H1 (cell line): ENCODE measurements at regions not wholly inside any gene's neighbourhood (a gene's known extent, or its start where the extent isn't known, plus 50 kb on each side); places are given as distances from the start of the nearest gene placed in this dataset.

Experiments
- CTCF ChIA-PET: fragments of 300-600 bp; sonication (Branson Sonifier 250); formaldehyde crosslinking; loops from one replicate; lab custom pipeline; 2021; ENCODE audit not compliant: partially characterized antibody; lab: Charles Lee
- POLR2A ChIA-PET: fragments of 300-600 bp; sonication (Branson Sonifier 250); formaldehyde crosslinking; loops from one replicate; lab custom pipeline; 2021; ENCODE audit warnings: inconsistent platforms; ENCODE audit not compliant: partially characterized antibody; lab: Charles Lee
- DNase-seq, 2 experiments: peaks; one replicate each; pipeline versions ENCODE4 v3.0.0 to v3.0.0-alpha.2; 2010 to 2022; ENCODE audit warnings: low spot score in 2 of 2, low read depth in 1 of 2, mixed read lengths in 1 of 2
- FAIRE-seq: peaks from 2 replicates; lab custom pipeline; 2011; peaks lifted over from hg19 to GRCh38; lab: Jason Lieb, UNC
- H2AFZ ChIP-seq: 2 replicates; pipeline ENCODE4 v1.8.1; 2012; ENCODE audit warnings: low read length, inconsistent platforms
- H2AK5ac ChIP-seq: 2 replicates; pipeline ENCODE4 v1.6.1; 2013; ENCODE audit warnings: low read depth, low read length
- H2BK120ac ChIP-seq: replicated peaks from 2 replicates; pipeline ENCODE3; 2013; ENCODE audit warnings: low read depth, low read length, inconsistent platforms
- H2BK12ac ChIP-seq: 2 replicates; pipeline ENCODE4 v1.6.1; 2013; ENCODE audit warnings: low read depth, low read length
- H2BK15ac ChIP-seq: 2 replicates; pipeline ENCODE4 v1.6.1; 2013; ENCODE audit warnings: low read length
- H2BK20ac ChIP-seq: 2 replicates; pipeline ENCODE4 v1.6.1; 2013; ENCODE audit warnings: low read length
- H2BK5ac ChIP-seq: 2 replicates; pipeline ENCODE4 v1.6.1; 2013; ENCODE audit warnings: low read depth, low read length
- H3K14ac ChIP-seq: 2 replicates; pipeline ENCODE4 v1.6.1; 2013; ENCODE audit warnings: inconsistent platforms; ENCODE audit not compliant: insufficient read length
- H3K18ac ChIP-seq: 2 replicates; pipeline ENCODE4 v1.6.1; 2013; ENCODE audit warnings: low read length; ENCODE audit errors: extremely low read depth
- H3K23ac ChIP-seq: 2 replicates; pipeline ENCODE4 v1.6.1; 2013; ENCODE audit warnings: inconsistent platforms; ENCODE audit not compliant: insufficient read length
- H3K23me2 ChIP-seq: 2 replicates; pipeline ENCODE4 v1.6.1; 2013; ENCODE audit warnings: low read depth, low read length
- H3K27ac ChIP-seq: 2 replicates; pipeline ENCODE4 v1.6.1; 2011; ENCODE audit warnings: low read depth, low read length, inconsistent platforms
- H3K27me3 ChIP-seq, 4 experiments: replicated peaks in 1 of 4; 1 replicate in 1 of 4; 2 replicates in 3 of 4; pipeline versions ENCODE4 v1.6.1 to v1.8.1; 2011 to 2013; ENCODE audit warnings: low read length in 3 of 4, mild to moderate bottlenecking in 3 of 4, inconsistent platforms in 2 of 4, mixed read lengths in 2 of 4, moderate library complexity in 1 of 4; ENCODE audit not compliant: control insufficient read depth in 3 of 4, insufficient read depth in 3 of 4; ENCODE audit errors: extremely low read depth in 1 of 4
- H3K36me3 ChIP-seq, 4 experiments: 2 replicates each; pipeline versions ENCODE4 v1.6.1 to v1.8.1; 2011 to 2013; ENCODE audit warnings: mild to moderate bottlenecking in 4 of 4, low read length in 3 of 4, moderate library complexity in 2 of 4, control low read depth in 1 of 4, inconsistent platforms in 1 of 4; ENCODE audit not compliant: insufficient read depth in 4 of 4, control insufficient read depth in 2 of 4
- H3K4ac ChIP-seq: replicated peaks from 2 replicates; pipeline ENCODE3; 2013; ENCODE audit warnings: low read length, low read depth, mixed read lengths, inconsistent platforms; ENCODE audit not compliant: insufficient read length
- H3K4me1 ChIP-seq, 4 experiments: replicated peaks in 1 of 4; 1 replicate in 1 of 4; 2 replicates in 3 of 4; pipeline versions ENCODE4 v1.6.1 to v1.8.1; 2011 to 2013; ENCODE audit warnings: low read length in 3 of 4, inconsistent platforms in 2 of 4, mixed read lengths in 1 of 4; ENCODE audit not compliant: insufficient read depth in 4 of 4, control insufficient read depth in 3 of 4
- H3K4me2 ChIP-seq, 2 experiments: 2 replicates each; pipeline versions ENCODE4 v1.6.1 to v1.8.1; 2011 to 2013; ENCODE audit warnings: low read depth in 2 of 2, low read length in 2 of 2, control low read depth in 1 of 2, inconsistent platforms in 1 of 2, mild to moderate bottlenecking in 1 of 2; ENCODE audit not compliant: insufficient read depth in 1 of 2
- H3K4me3 ChIP-seq, 4 experiments: fragments of 200-600, 300-600 bp in 1 of 4; sonication (generic), shearing (Covaris generic), sonication (Bioruptor Twin) in 1 of 4; 2 replicates each; pipeline versions ENCODE4 v1.5.1 to v1.8.1; 2011 to 2016; ENCODE audit warnings: low read length in 4 of 4, low read depth in 3 of 4, control low read depth in 2 of 4, inconsistent platforms in 2 of 4, mild to moderate bottlenecking in 2 of 4, mixed read lengths in 1 of 4, moderate library complexity in 1 of 4; ENCODE audit not compliant: insufficient read depth in 2 of 4; ENCODE audit errors: extremely low read depth in 1 of 4
- H3K56ac ChIP-seq: replicated peaks from 2 replicates; pipeline ENCODE3; 2013; ENCODE audit warnings: low read depth, mild to moderate bottlenecking, mixed read lengths, low read length, inconsistent platforms; ENCODE audit not compliant: insufficient read length
- H3K79me1 ChIP-seq: 2 replicates; pipeline ENCODE4 v1.6.1; 2013; ENCODE audit warnings: low read depth, low read length, control low read depth
- H3K79me2 ChIP-seq, 2 experiments: 2 replicates each; pipeline versions ENCODE4 v1.6.1 to v1.8.1; 2012 to 2013; ENCODE audit warnings: low read length in 2 of 2, mild to moderate bottlenecking in 2 of 2, inconsistent platforms in 1 of 2; ENCODE audit not compliant: insufficient read depth in 2 of 2, control insufficient read depth in 1 of 2
- H3K9ac ChIP-seq, 4 experiments: replicated peaks in 1 of 4; 1 replicate in 1 of 4; 2 replicates in 3 of 4; pipeline versions ENCODE4 v1.6.1 to v1.8.1; 2011 to 2013; ENCODE audit warnings: low read depth in 3 of 4, low read length in 3 of 4, control low read depth in 2 of 4, mild to moderate bottlenecking in 2 of 4, moderate library complexity in 2 of 4, inconsistent platforms in 1 of 4; ENCODE audit errors: extremely low read depth in 1 of 4
- H3K9me3 ChIP-seq, 2 experiments: 2 replicates each; pipeline versions ENCODE4 v1.6.1 to v1.8.1; 2012 to 2013; ENCODE audit warnings: mild to moderate bottlenecking in 2 of 2, moderate library complexity in 2 of 2, control low read depth in 1 of 2, inconsistent platforms in 1 of 2, low read depth in 1 of 2, low read length in 1 of 2, mixed read lengths in 1 of 2; ENCODE audit not compliant: insufficient read depth in 2 of 2
- H4K20me1 ChIP-seq, 2 experiments: replicated peaks in 1 of 2; 2 replicates each; pipeline versions ENCODE3 to v1.8.1; 2011 to 2013; ENCODE audit warnings: inconsistent platforms in 2 of 2, low read length in 2 of 2, mild to moderate bottlenecking in 1 of 2; ENCODE audit not compliant: insufficient read depth in 2 of 2, control insufficient read depth in 1 of 2
- H4K5ac ChIP-seq: 2 replicates; pipeline ENCODE4 v1.6.1; 2013; ENCODE audit warnings: low read length, low read depth, mixed read lengths, inconsistent platforms; ENCODE audit not compliant: insufficient read length
- H4K8ac ChIP-seq: 2 replicates; pipeline ENCODE4 v1.8.0; 2013; ENCODE audit warnings: mild to moderate bottlenecking, moderate library complexity, low read length, inconsistent platforms; ENCODE audit not compliant: insufficient read depth; ENCODE audit errors: extremely low read depth
- H4K91ac ChIP-seq: replicated peaks from 2 replicates; pipeline ENCODE3; 2013; ENCODE audit warnings: low read length, mixed read lengths, inconsistent platforms; ENCODE audit not compliant: insufficient read length
- ASH2L ChIP-seq: fragments of 200-600, 300-600 bp; sonication (generic); IDR thresholded peaks from one replicate; pipeline ENCODE4 v1.7.1; 2017; ENCODE audit warnings: low read length
- BCL11A ChIP-seq, 2 experiments: IDR thresholded peaks; one replicate each; pipeline ENCODE4 v1.6.1; 2011; ENCODE audit warnings: low read depth in 2 of 2, low read length in 2 of 2, mild to moderate bottlenecking in 2 of 2
- CBX8 ChIP-seq: fragments of 300-800, 300-1000 bp; sonication (generic); IDR thresholded peaks from 2 replicates; pipeline ENCODE4 v1.7.1; 2016; ENCODE audit warnings: low read depth, low read length, borderline replicate concordance
- CTCF ChIP-seq, 3 experiments: IDR thresholded peaks; 1 replicate in 2 of 3; 2 replicates in 1 of 3; pipeline versions ENCODE4 v1.5.1 to v1.6.1; 2011; ENCODE audit warnings: low read length in 3 of 3, mild to moderate bottlenecking in 3 of 3, inconsistent platforms in 2 of 3, low read depth in 1 of 3, moderate library complexity in 1 of 3; ENCODE audit not compliant: insufficient read depth in 1 of 3; ENCODE audit errors: control extremely low read depth in 1 of 3
- EP300 ChIP-seq, 2 experiments: IDR thresholded peaks; 1 replicate in 1 of 2; 2 replicates in 1 of 2; pipeline ENCODE4 v1.6.1; 2011 to 2012; ENCODE audit warnings: low read depth in 2 of 2, low read length in 2 of 2, mild to moderate bottlenecking in 2 of 2, borderline replicate concordance in 1 of 2, inconsistent platforms in 1 of 2, moderate library complexity in 1 of 2
- FOSL1 ChIP-seq: IDR thresholded peaks from 2 replicates; pipeline ENCODE4 v1.6.1; 2011; ENCODE audit warnings: mild to moderate bottlenecking, low read depth, low read length, moderate library complexity; ENCODE audit not compliant: insufficient read depth
- NRF1 ChIP-seq: IDR thresholded peaks from 2 replicates; pipeline ENCODE4 v1.6.1; 2011; ENCODE audit warnings: mild to moderate bottlenecking, low read depth, low read length, improper control_type of control experiment
- RAD21 ChIP-seq, 2 experiments: IDR thresholded peaks in 1 of 2; conservative IDR thresholded peaks in 1 of 2; 2 replicates each; pipeline ENCODE4 v1.6.1; 2011; ENCODE audit warnings: low read depth in 2 of 2, low read length in 2 of 2, improper control_type of control experiment in 1 of 2, inconsistent platforms in 1 of 2, mild to moderate bottlenecking in 1 of 2, moderate library complexity in 1 of 2
- RFX5 ChIP-seq: IDR thresholded peaks from 2 replicates; pipeline ENCODE4 v1.6.1; 2011; ENCODE audit warnings: low read depth, low read length, improper control_type of control experiment, borderline replicate concordance
- SIRT6 ChIP-seq: IDR thresholded peaks from one replicate; pipeline ENCODE4 v1.7.1; 2012; ENCODE audit warnings: low read length, inconsistent platforms
- SIX5 ChIP-seq: IDR thresholded peaks from 2 replicates; pipeline ENCODE4 v1.6.1; 2011; ENCODE audit warnings: mild to moderate bottlenecking, low read depth, low read length
- TBP ChIP-seq: IDR thresholded peaks from 2 replicates; pipeline ENCODE4 v1.6.1; 2011; ENCODE audit warnings: low read depth, low read length, improper control_type of control experiment
- WGBS, 2 experiments: shearing (Covaris generic) in 1 of 2; methylation state at CpG; one replicate each; pipeline versions ENCODE4 v1.1.6 to v1.1.7; 2013 to 2015; ENCODE audit warnings: low lambda C conversion rate in 2 of 2, mixed read lengths in 2 of 2, inconsistent platforms in 1 of 2, low coverage in 1 of 2, missing lambda C conversion rate in 1 of 2; ENCODE audit not compliant: insufficient replicate concordance in 2 of 2, insufficient coverage in 1 of 2, insufficient read length in 1 of 2; ENCODE audit errors: extremely low coverage in 1 of 2, missing lambda C conversion rate in 1 of 2; 5-methylcytosine and 5-hydroxymethylcytosine counted together

GRCh38 chr19:33888665-33889064 lies 92.0 kb downstream of the KCTD15 start:
- Histone ChIP-seq H3K79me2 (no peaks in the 10 kb centered on the region), H3K56ac (no peak overlapping the region), H3K79me1 (no peaks in the 10 kb centered on the region), H2AK5ac (no peak overlapping the region), H3K9ac (no peak overlapping the region), H4K5ac (no peak overlapping the region), H3K4ac (no peak overlapping the region), H2BK12ac (no peak overlapping the region), H3K4me2 (no peak overlapping the region), H2BK120ac (no peak overlapping the region), H3K27ac (no peak overlapping the region), H4K91ac (no peak overlapping the region), H3K4me1 (peaks cover 4 to 8% (median 6%) of the 10 kb centered on the region in 4 experiments), H3K23me2 (0 out of 2 replicates have a peak, but pooled peaks cover 2% of the 10 kb centered on the region), H2BK20ac (no peak overlapping the region), H3K9me3 (peaks cover 0 to 3% of the 10 kb centered on the region in 2 experiments; a peak in 1 of 4 replicates), H2BK15ac (no peak overlapping the region), H3K4me3 (no peak overlapping the region), H2BK5ac (no peak overlapping the region)
- CTCF ChIA-PET: interaction anchor here (1.1 kb wide), 1 partner anchor 12 kb away, joined by 3 read pairs; no protein-coding TSS in a partner anchor
- no peak for FAIRE-seq
- TF ChIP-seq FOSL1 (no peak), TBP (no peak), ASH2L (no peak), CBX8 (no peak), EP300 (IDR thresholded peaks at IDR 0.05; ENCODE audit: borderline replicate concordance in 1 of 2, low read depth in 2 of 2, low read length in 2 of 2) (no peak), NRF1 (no peak), BCL11A (IDR thresholded peaks at IDR 0.05; ENCODE audit: low read depth in 2 of 2, low read length in 2 of 2) (no peak), RAD21 (IDR thresholded peaks at IDR 0.05 in 1 of 2, conservative IDR thresholded peaks at IDR 0.05 in 1 of 2; ENCODE audit: low read depth in 2 of 2, low read length in 2 of 2) (no peak), CTCF (IDR thresholded peaks at IDR 0.05; ENCODE audit: control extremely low read depth in 1 of 3, insufficient read depth in 1 of 3, low read depth in 1 of 3, low read length in 3 of 3) (no peak), RFX5 (no peak), SIX5 (no peak), SIRT6 (no peak)
- TF ChIP-seq, all 59 proteins: peak for 0
- no peak overlapping the region for H3K23ac ChIP-seq
- POLR2A ChIA-PET: no interaction called here
- no peaks in the 10 kb centered on the region for H3K36me3 ChIP-seq
- H2AFZ ChIP-seq: no peak overlapping the region
- no peak for DNase-seq
- WGBS, 2 experiments: 96% methylated on average over 3 of the region's 3 CpGs; no CpG with 5 or more reads in 1 of the 2 experiments
- no peak overlapping the region for H3K18ac ChIP-seq
- no peaks in the 10 kb centered on the region for H4K20me1 ChIP-seq
- no peaks in the 10 kb centered on the region for H3K27me3 ChIP-seq
- H4K8ac ChIP-seq: no peak overlapping the region
- no peak overlapping the region for H3K14ac ChIP-seq
